HCT116 (cell line): ENCODE measurements at regions not wholly inside any gene's neighbourhood (a gene's known extent, or its start where the extent isn't known, plus 50 kb on each side); places are given as distances from the start of the nearest gene placed in this dataset.

Source experiments
- ATAC-seq: fragments of 200-7000 bp; cut with Tn5 transposase; 2 replicates; pipeline ENCODE4 v1.9.1; 2020; ENCODE audit warnings: mild to moderate bottlenecking, moderate library complexity
- BruUV-seq: library from RNA; stranded (reverse); fragments of 400-500 nt; replicated peaks from 2 replicates; lab custom pipeline; 2021; lab: Mats Ljungman, UMichigan
- CTCF ChIA-PET: fragments of 300-600 bp; sonication (Branson Sonifier 250); formaldehyde crosslinking; loops from one replicate; lab custom pipeline; 2021; ENCODE audit warnings: antibody characterized with exemption; lab: Charles Lee
- POLR2A ChIA-PET: fragments of 300-600, 350-600 bp; sonication (Branson Sonifier 250); formaldehyde crosslinking; loops from one replicate; lab custom pipeline; 2021; ENCODE audit warnings: antibody characterized with exemption; lab: Charles Lee
- RAD21 ChIA-PET, 2 experiments: fragments of 300-600 bp; sonication (Branson Sonifier 250); formaldehyde crosslinking; loops; one replicate each; lab custom pipeline; 2023; ENCODE audit warnings: low total read pairs in 2 of 2; ENCODE audit not compliant: uncharacterized antibody in 2 of 2, unreplicated experiment in 2 of 2, low non-redundant PET in 1 of 2; lab: Charles Lee
- DNase-seq: peaks from one replicate; pipeline ENCODE4 v3.0.0-alpha.2; 2010; ENCODE audit warnings: low read depth, low spot score
- H2AFZ ChIP-seq: fragments of 200-600 bp; shearing (Covaris generic), sonication (generic); 2 replicates; pipeline ENCODE4 v1.6.1; 2017; ENCODE audit warnings: low read depth, mixed run types, mixed read lengths, antibody characterized with exemption, low read length; ENCODE audit not compliant: poor library complexity, severe bottlenecking
- H3K27ac ChIP-seq: 2 replicates; pipeline ENCODE4 v1.5.1; 2012; ENCODE audit warnings: low read depth, low read length
- H3K27me3 ChIP-seq: fragments of 200-600 bp; sonication (generic); 2 replicates; pipeline ENCODE4 v1.6.1; 2016; ENCODE audit warnings: mixed run types, low read length, mixed read lengths; ENCODE audit not compliant: insufficient read depth
- H3K36me3 ChIP-seq, 2 experiments: fragments of 200-500 bp in 1 of 2; fragments of 200-600 bp in 1 of 2; sonication (Bioruptor generic) in 1 of 2; sonication (generic) in 1 of 2; 2 replicates each; pipeline versions ENCODE4 v1.5.1 to v1.6.1; 2014 to 2016; ENCODE audit warnings: low read length in 2 of 2, inconsistent platforms in 1 of 2, mixed read lengths in 1 of 2, mixed run types in 1 of 2; ENCODE audit not compliant: insufficient read depth in 2 of 2, control insufficient read depth in 1 of 2
- H3K4me1 ChIP-seq, 2 experiments: fragments of 200-600 bp in 1 of 2; sonication (generic) in 1 of 2; 2 replicates each; pipeline versions ENCODE4 v1.5.1 to v1.6.1; 2012 to 2017; ENCODE audit warnings: low read length in 2 of 2, inconsistent platforms in 1 of 2, mild to moderate bottlenecking in 1 of 2, mixed read lengths in 1 of 2, mixed run types in 1 of 2, moderate library complexity in 1 of 2; ENCODE audit not compliant: insufficient read depth in 2 of 2, control insufficient read depth in 1 of 2
- H3K4me2 ChIP-seq: fragments of 200-600 bp; sonication (generic); 2 replicates; pipeline ENCODE4 v1.6.1; 2017; ENCODE audit warnings: mixed run types, low read length, mixed read lengths
- H3K4me3 ChIP-seq, 2 experiments: fragments of 200-600 bp in 1 of 2; sonication (generic) in 1 of 2; replicated peaks in 1 of 2; 2 replicates each; pipeline ENCODE4 v1.5.1; 2011 to 2016; ENCODE audit warnings: low read length in 2 of 2, control low read depth in 1 of 2, low read depth in 1 of 2, mild to moderate bottlenecking in 1 of 2, mixed read lengths in 1 of 2, mixed run types in 1 of 2
- H3K79me2 ChIP-seq: fragments of 200-600 bp; sonication (generic); 2 replicates; pipeline ENCODE4 v1.6.1; 2017; ENCODE audit warnings: mild to moderate bottlenecking, mixed run types, low read length, moderate library complexity, mixed read lengths; ENCODE audit not compliant: insufficient read depth
- H3K9ac ChIP-seq: fragments of 200-600 bp; sonication (generic); 2 replicates; pipeline ENCODE4 v1.6.1; 2016; ENCODE audit warnings: low read length, mixed read lengths
- H3K9me2 ChIP-seq: fragments of 200-600 bp; sonication (generic), shearing (Covaris generic); 2 replicates; pipeline ENCODE4 v1.6.1; 2017; ENCODE audit warnings: mixed run types, mild to moderate bottlenecking, moderate library complexity; ENCODE audit not compliant: insufficient read depth
- H3K9me3 ChIP-seq, 2 experiments: fragments of 200-500 bp in 1 of 2; fragments of 200-600 bp in 1 of 2; sonication (Bioruptor generic) in 1 of 2; sonication (generic) in 1 of 2; 2 replicates each; pipeline ENCODE4 v1.6.1; 2014 to 2017; ENCODE audit warnings: low read length in 2 of 2, mixed read lengths in 2 of 2, inconsistent platforms in 1 of 2, low read depth in 1 of 2, mild to moderate bottlenecking in 1 of 2, mixed run types in 1 of 2, moderate library complexity in 1 of 2; ENCODE audit not compliant: control insufficient read depth in 1 of 2, insufficient read depth in 1 of 2
- H4K20me1 ChIP-seq: fragments of 200-600 bp; sonication (generic), shearing (Covaris generic); 2 replicates; pipeline ENCODE4 v1.6.1; 2017; ENCODE audit warnings: mixed run types, mild to moderate bottlenecking, moderate library complexity; ENCODE audit not compliant: insufficient read depth
- CEBPB ChIP-seq: IDR thresholded peaks from 2 replicates; pipeline ENCODE4 v1.6.1; 2012; ENCODE audit warnings: low read depth
- ELF1 ChIP-seq: IDR thresholded peaks from 2 replicates; pipeline ENCODE4 v1.6.1; 2012; ENCODE audit warnings: low read depth, borderline replicate concordance
- FOSL1 ChIP-seq: IDR thresholded peaks from 2 replicates; pipeline ENCODE4 v1.6.1; 2012; ENCODE audit warnings: low read depth
- JUND ChIP-seq: IDR thresholded peaks from 2 replicates; pipeline ENCODE4 v1.6.1; 2012
- RAD21 ChIP-seq: IDR thresholded peaks from 2 replicates; pipeline ENCODE4 v1.6.1; 2012; ENCODE audit warnings: low read depth, mild to moderate bottlenecking
- SRF ChIP-seq: IDR thresholded peaks from 2 replicates; pipeline ENCODE4 v1.6.1; 2012; ENCODE audit warnings: low read depth
- TCF7L2 ChIP-seq: IDR thresholded peaks from 2 replicates; pipeline ENCODE4 v1.7.0; 2011; ENCODE audit warnings: borderline replicate concordance, inconsistent platforms; ENCODE audit not compliant: insufficient read depth, insufficient read length; ENCODE audit errors: extremely low read depth
- YY1 ChIP-seq: IDR thresholded peaks from 2 replicates; pipeline ENCODE4 v1.6.1; 2011; ENCODE audit warnings: low read length, low read depth, moderate library complexity, mild to moderate bottlenecking; ENCODE audit not compliant: insufficient replicate concordance; ENCODE audit errors: extremely low read depth
- ZFX ChIP-seq: fragments of 450-650 bp; IDR thresholded peaks from 2 replicates; pipeline ENCODE4 v1.6.1; 2017
- ZNF274 ChIP-seq: fragments of 200-500 bp; sonication (Bioruptor generic); IDR thresholded peaks from 2 replicates; pipeline ENCODE4 v1.6.1; 2014; ENCODE audit warnings: mild to moderate bottlenecking, low read depth, low read length, inconsistent platforms
- intact Hi-C: fragments of 100-400 bp; cut with micrococcal nuclease; formaldehyde crosslinking; loops from 2 replicates; pipeline ENCODE4 v1.10.0; 2022

- intact Hi-C loops: no loop called here
- DNase-seq: no peak
- Histone ChIP-seq H2AFZ (no peak overlapping the region), H3K27me3 (no peaks in the 10 kb centered on the region), H3K9ac (no peak overlapping the region), H3K9me2 (no peaks in the 10 kb centered on the region), H3K27ac (no peak overlapping the region), H3K36me3 (no peaks in the 10 kb centered on the region), H3K4me3 (no peak overlapping the region), H3K9me3 (no peaks in the 10 kb centered on the region), H3K4me2 (no peak overlapping the region), H4K20me1 (no peaks in the 10 kb centered on the region), H3K4me1 (no peaks in the 10 kb centered on the region), H3K79me2 (no peaks in the 10 kb centered on the region)
- RAD21 ChIA-PET: no interaction called here
- POLR2A ChIA-PET: no interaction called here
- CTCF ChIA-PET: no interaction called here
- no TSS peak for BruUV-seq
- no peak for TF ChIP-seq ELF1
- no peak for ATAC-seq
These were observed 397.5 kb upstream of the PRKX start for GRCh38 chrX:4110964-4111363.

- no peak overlapping the region for H3K9ac ChIP-seq
- intact Hi-C loops: no loop called here
- no peak overlapping the region for H2AFZ ChIP-seq
- no peaks in the 10 kb centered on the region for H3K27me3 ChIP-seq
- POLR2A ChIA-PET: no interaction called here
- H3K4me3 ChIP-seq: no peak overlapping the region
- H3K9me3 ChIP-seq: no peaks in the 10 kb centered on the region
- CTCF ChIA-PET: no interaction called here
- H3K27ac ChIP-seq: no peak overlapping the region
- RAD21 ChIA-PET: no interaction called here
- BruUV-seq: no TSS peak
- ATAC-seq (no peak), DNase-seq (no peak)
- TF ChIP-seq ZFX (no peak), ZNF274 (no peak), YY1 (no peak), FOSL1 (no peak), RAD21 (no peak), TCF7L2 (no peak), JUND (no peak), SRF (no peak), CEBPB (no peak)
- H3K9me2 ChIP-seq: no peaks in the 10 kb centered on the region
- H3K4me1 ChIP-seq: no peaks in the 10 kb centered on the region
- no peak overlapping the region for H3K4me2 ChIP-seq
- no peaks in the 10 kb centered on the region for H3K36me3 ChIP-seq
- H3K79me2 ChIP-seq: no peaks in the 10 kb centered on the region
- no peaks in the 10 kb centered on the region for H4K20me1 ChIP-seq
These were observed 381.5 kb upstream of the PRKX start for GRCh38 chrX:4094926-4095325.
